DND-41 (cell line): ENCODE measurements at regions not wholly inside any gene's neighbourhood (a gene's known extent, or its start where the extent isn't known, plus 50 kb on each side); places are given as distances from the start of the nearest gene placed in this dataset.

Source experiments
- ATAC-seq: fragments of 200-7000 bp; cut with Tn5 transposase; 3 replicates; pipeline ENCODE4 v1.9.1; 2021; ENCODE audit warnings: low read depth; ENCODE audit not compliant: insufficient read depth
- DNase-seq: peaks from one replicate; pipeline ENCODE4 v3.0.0-alpha.2; 2020
- H2AFZ ChIP-seq: 2 replicates; pipeline ENCODE4 v1.6.0; 2012; ENCODE audit warnings: low read depth, low read length
- H3K27ac ChIP-seq: 2 replicates; pipeline ENCODE4 v1.5.1; 2012; ENCODE audit warnings: low read length, inconsistent platforms
- H3K27me3 ChIP-seq: fragments of 200-600 bp; sonication (generic); 2 replicates; pipeline ENCODE4 v1.6.0; 2012; ENCODE audit warnings: low read length, mild to moderate bottlenecking, inconsistent platforms; ENCODE audit not compliant: insufficient read depth, poor library complexity
- H3K36me3 ChIP-seq: 2 replicates; pipeline ENCODE4 v1.5.1; 2012; ENCODE audit warnings: low read length, inconsistent platforms; ENCODE audit not compliant: insufficient read depth
- H3K4me1 ChIP-seq: 2 replicates; pipeline ENCODE4 v1.5.1; 2012; ENCODE audit warnings: mild to moderate bottlenecking, low read length; ENCODE audit not compliant: insufficient read depth
- H3K4me2 ChIP-seq: 2 replicates; pipeline ENCODE4 v1.6.0; 2012; ENCODE audit warnings: mild to moderate bottlenecking, moderate library complexity, low read length, inconsistent platforms; ENCODE audit not compliant: insufficient read depth
- H3K4me3 ChIP-seq, 2 experiments: fragments of 200-600 bp in 1 of 2; shearing (Covaris generic) in 1 of 2; 2 replicates each; pipeline ENCODE4 v1.5.1; 2012 to 2016; ENCODE audit warnings: inconsistent platforms in 2 of 2, low read length in 2 of 2, mild to moderate bottlenecking in 2 of 2, low read depth in 1 of 2, moderate library complexity in 1 of 2
- H3K79me2 ChIP-seq: 2 replicates; pipeline ENCODE4 v1.6.0; 2012; ENCODE audit warnings: low read length, inconsistent platforms; ENCODE audit not compliant: insufficient read depth
- H3K9ac ChIP-seq: 2 replicates; pipeline ENCODE4 v1.6.0; 2012; ENCODE audit warnings: low read depth, mild to moderate bottlenecking, inconsistent platforms, low read length, moderate library complexity
- H3K9me3 ChIP-seq: 2 replicates; pipeline ENCODE4 v1.5.1; 2012; ENCODE audit warnings: low read length, moderate library complexity, mild to moderate bottlenecking, inconsistent platforms; ENCODE audit not compliant: insufficient read depth, severe bottlenecking
- H4K20me1 ChIP-seq: 2 replicates; pipeline ENCODE4 v1.6.0; 2012; ENCODE audit warnings: low read length; ENCODE audit not compliant: insufficient read depth
- EZH2 ChIP-seq: IDR thresholded peaks from 3 replicates; pipeline ENCODE4 v1.6.1; 2012; ENCODE audit warnings: borderline replicate concordance, low read depth, mild to moderate bottlenecking, moderate library complexity, low read length, inconsistent platforms; ENCODE audit not compliant: severe bottlenecking
- TF ChIP-seq, protein P1 (sequence below): IDR thresholded peaks from 2 replicates; pipeline ENCODE4 v1.5.1; 2012; ENCODE audit warnings: borderline replicate concordance, low read length, moderate library complexity, mild to moderate bottlenecking; ENCODE audit not compliant: poor library complexity, severe bottlenecking; ENCODE audit errors: extremely low read depth

DNA sequence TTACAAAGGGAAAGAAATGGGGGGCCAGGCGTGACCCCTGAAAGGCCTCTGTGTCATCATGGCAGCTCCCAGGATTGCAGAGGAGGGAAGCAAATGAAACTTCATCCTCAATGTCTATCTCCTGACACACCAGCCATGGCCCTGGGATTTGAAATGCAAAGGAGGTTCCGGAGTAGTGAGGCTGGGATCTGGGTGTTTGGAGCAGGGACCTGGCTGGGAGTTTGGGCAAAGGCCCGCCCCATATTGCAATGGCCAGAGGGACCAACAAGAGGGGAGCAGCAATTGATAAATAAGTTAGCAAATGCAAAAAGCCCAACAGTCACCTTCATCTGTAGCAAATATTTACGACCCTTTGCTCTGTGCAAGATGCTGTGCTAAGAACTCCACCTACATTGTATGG lies 77.7 kb upstream of the CCND1 start:
- no peak for TF ChIP-seq EZH2
- TF ChIP-seq, protein P1, sequence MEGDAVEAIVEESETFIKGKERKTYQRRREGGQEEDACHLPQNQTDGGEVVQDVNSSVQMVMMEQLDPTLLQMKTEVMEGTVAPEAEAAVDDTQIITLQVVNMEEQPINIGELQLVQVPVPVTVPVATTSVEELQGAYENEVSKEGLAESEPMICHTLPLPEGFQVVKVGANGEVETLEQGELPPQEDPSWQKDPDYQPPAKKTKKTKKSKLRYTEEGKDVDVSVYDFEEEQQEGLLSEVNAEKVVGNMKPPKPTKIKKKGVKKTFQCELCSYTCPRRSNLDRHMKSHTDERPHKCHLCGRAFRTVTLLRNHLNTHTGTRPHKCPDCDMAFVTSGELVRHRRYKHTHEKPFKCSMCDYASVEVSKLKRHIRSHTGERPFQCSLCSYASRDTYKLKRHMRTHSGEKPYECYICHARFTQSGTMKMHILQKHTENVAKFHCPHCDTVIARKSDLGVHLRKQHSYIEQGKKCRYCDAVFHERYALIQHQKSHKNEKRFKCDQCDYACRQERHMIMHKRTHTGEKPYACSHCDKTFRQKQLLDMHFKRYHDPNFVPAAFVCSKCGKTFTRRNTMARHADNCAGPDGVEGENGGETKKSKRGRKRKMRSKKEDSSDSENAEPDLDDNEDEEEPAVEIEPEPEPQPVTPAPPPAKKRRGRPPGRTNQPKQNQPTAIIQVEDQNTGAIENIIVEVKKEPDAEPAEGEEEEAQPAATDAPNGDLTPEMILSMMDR = no peak
- peaks cover 8% of the 10 kb centered on the region for H3K4me1 ChIP-seq
- H3K4me3 ChIP-seq = no peak overlapping the region
- no peak overlapping the region for H3K9ac ChIP-seq
- no peaks in the 10 kb centered on the region for H3K9me3 ChIP-seq
- H3K27ac ChIP-seq = no peak overlapping the region
- H3K27me3 ChIP-seq = peaks cover 14% of the 10 kb centered on the region
- ATAC-seq (no peak), DNase-seq (no peak)
- H4K20me1 ChIP-seq = peaks cover 1% of the 10 kb centered on the region; the same call in 1 of the 2 replicates
- H3K4me2 ChIP-seq = no peak overlapping the region
- H3K36me3 ChIP-seq = no peaks in the 10 kb centered on the region
- H3K79me2 ChIP-seq = no peaks in the 10 kb centered on the region
- no peak overlapping the region for H2AFZ ChIP-seq

DNA sequence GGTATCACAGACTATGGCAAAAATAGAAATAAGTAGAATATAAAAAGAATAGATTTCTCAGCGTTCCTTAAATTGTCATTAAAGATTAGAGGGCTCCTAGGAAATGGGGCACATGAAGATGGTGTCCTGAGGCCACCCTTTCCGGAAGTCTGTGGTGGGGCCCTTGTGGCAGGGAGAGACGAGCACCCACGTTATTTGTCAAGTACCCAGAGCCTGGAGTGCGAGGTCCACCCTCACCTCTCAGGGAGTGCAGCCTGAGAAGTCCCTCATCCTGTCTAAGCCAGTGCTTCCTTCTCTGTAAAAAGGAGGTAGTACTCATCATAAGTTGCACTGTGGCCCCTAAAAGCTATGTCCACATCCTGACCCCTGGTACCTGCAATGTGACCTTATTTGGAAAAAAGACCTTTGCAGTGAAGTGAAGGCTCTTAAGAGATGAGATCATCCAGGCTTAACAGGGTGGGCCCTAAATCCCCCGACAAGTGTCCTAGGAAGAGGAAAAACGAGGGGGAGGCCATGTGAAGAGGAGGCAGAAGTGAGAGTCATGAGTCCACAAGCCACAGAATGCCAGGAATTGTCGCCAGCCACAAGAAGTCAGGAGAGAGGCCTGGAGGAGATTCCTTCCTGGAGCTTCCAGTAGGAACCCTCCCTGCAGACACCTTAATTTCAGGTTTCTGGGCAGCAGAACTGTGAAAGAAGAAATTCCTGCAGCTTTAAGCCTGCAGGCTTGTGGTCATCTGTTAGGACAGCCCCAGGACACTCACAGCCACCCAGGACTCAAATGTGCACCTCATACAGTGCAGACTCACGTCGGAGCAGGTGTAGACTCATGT lies 76.8 kb upstream of the CCND1 start:
- peaks cover 5% of the 10 kb centered on the region for H3K27me3 ChIP-seq
- no peak overlapping the region for H3K9ac ChIP-seq
- no peak overlapping the region for H2AFZ ChIP-seq
- H3K4me3 ChIP-seq = no peak overlapping the region
- no peak overlapping the region for H3K4me2 ChIP-seq
- peaks cover 2% of the 10 kb centered on the region; the same call in 1 of the 2 replicates for H3K4me1 ChIP-seq
- H3K9me3 ChIP-seq = no peaks in the 10 kb centered on the region
- no peak for ATAC-seq
- H3K79me2 ChIP-seq = no peaks in the 10 kb centered on the region
- TF ChIP-seq, protein P1 = no peak
- no peak for TF ChIP-seq EZH2
- H3K36me3 ChIP-seq = no peaks in the 10 kb centered on the region
- H3K27ac ChIP-seq = no peak overlapping the region
- DNase-seq = no peak
- no peaks in the 10 kb centered on the region for H4K20me1 ChIP-seq

DNA sequence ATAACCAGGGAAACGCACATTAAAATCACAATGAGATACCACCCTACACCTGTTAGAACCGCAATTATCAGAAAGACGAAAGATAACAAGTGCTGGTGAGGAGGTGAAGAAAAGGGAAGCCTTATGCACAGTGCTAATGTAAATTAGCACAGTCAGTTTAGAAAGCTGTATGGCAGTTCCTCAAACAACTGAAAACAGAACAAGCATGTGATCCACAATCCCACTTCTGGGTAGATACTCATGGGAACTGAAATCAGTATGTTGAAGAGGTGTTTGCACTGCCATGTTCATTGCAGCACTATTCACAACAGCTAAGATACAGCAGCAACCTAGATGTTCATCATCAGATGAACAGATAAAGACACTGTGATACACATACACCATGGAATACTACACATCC lies 75.0 kb upstream of the CCND1 start:
- no peaks in the 10 kb centered on the region for H3K4me1 ChIP-seq
- H3K4me2 ChIP-seq = no peak overlapping the region
- ATAC-seq (no peak), DNase-seq (no peak)
- H3K27me3 ChIP-seq = no peaks in the 10 kb centered on the region
- H3K36me3 ChIP-seq = no peaks in the 10 kb centered on the region
- H3K9ac ChIP-seq = no peak overlapping the region
- TF ChIP-seq EZH2 = no peak
- TF ChIP-seq, protein P1 = no peak
- no peak overlapping the region for H3K4me3 ChIP-seq
- no peaks in the 10 kb centered on the region for H4K20me1 ChIP-seq
- no peaks in the 10 kb centered on the region for H3K9me3 ChIP-seq
- H3K79me2 ChIP-seq = no peaks in the 10 kb centered on the region
- H3K27ac ChIP-seq = no peak overlapping the region
- no peak overlapping the region for H2AFZ ChIP-seq
